SKM-1 treated with dmso at 0.1 percent for 144 hours (cell line): ENCODE measurements at regions not wholly inside any gene's neighbourhood (a gene's known extent, or its start where the extent isn't known, plus 50 kb on each side); places are given as distances from the start of the nearest gene placed in this dataset.

Experiments
- DNase-seq: peaks from one replicate; lab custom pipeline; 2025; ENCODE audit not compliant: unreplicated experiment; lab: John Stamatoyannopoulos, UW

DNA sequence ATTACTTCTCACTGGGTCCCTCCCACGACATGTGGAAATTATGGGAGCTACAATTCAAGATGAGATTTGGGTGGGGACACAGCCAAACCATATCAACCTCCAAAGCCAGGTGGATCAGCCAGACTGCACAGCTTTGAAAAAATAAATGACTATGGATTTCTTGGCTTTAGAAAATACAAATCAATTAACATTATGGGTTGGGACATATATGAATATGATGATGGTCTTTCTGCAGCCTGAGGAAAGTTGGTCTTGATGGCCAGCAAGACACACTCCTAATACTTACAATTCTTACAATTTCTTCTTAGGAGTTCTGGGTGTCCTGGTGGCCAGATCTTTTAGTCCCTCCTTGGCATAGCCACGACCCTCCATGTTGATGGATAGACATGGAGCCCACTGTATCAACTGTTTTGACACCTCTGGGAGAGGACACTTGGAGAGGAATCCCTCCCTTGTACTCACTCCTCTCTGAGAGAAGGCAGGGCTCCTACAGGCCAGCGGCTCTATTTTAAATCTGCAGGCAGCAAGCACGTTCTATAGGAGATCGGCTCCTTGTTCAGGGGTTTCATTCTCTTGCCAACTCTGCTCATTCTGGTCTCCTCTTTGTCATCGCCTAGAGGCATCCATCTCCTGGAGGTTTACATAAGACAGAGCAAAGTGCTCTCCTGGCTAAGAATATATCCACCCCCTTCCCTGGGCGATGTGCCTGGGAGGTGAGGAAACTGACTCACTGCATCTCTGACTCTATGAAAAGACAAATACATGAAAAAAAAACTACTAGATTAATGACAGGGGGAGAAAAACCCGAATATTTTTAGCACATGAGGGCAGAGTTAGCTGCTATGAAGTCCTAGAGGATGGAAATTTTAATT is 145.9 kb downstream of the CARTPT start:
- no peak for DNase-seq

DNA sequence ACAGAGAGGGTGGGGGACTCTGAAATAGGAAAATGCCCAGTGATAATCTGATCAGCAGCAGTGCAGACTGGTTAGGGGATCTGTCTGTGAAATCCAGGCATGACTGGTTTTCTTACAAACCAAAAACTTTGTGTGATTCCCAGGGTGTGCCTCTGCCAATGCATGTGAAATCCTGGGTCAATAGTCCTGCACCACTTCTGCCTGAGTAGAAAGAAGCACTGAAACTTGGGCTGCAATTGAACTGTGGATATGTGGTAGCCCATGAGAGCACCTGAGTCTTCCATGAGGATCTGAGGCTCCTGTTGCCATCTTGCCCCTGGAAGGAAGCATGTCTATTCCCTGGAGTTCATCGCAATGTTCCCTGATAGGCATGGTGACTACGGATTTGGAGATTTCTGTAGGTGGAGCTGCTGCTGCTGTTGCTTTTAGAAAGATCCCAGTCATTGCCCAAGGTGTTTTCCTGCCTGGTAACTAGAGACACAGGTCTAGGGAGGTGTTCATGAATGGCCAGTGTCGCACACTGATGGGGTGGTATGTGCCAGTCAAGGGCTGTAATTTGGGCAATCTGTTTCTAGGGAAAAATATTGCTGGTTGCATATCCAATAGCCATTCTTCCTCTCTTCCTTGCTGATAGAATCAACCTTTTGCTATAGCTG is 146.7 kb downstream of the CARTPT start:
- DNase-seq = no peak

DNA sequence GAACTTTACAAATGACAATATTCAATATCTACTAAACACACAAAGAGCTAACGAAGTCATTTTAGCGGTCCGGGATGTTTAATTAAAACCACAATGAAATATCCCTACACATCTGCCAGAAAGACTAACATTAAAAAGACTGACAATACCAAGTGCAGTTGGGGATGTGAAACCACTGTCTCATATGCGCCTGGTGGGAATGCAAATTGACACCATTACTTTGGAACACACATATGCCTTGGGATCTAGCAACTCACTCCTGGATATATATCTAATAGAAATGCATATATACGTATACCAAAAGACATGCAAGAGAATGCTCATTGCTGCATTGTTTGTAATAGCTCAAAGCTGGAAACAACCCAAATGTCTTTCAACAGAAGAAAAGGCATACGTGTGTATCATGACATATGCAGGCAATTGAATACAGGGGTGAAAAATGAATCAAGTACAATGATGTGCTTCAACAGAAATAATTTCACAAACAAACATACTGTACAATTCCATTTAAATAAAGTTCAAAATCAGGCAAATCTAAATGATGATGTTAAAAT is 153.3 kb downstream of the CARTPT start:
- no peak for DNase-seq

DNA sequence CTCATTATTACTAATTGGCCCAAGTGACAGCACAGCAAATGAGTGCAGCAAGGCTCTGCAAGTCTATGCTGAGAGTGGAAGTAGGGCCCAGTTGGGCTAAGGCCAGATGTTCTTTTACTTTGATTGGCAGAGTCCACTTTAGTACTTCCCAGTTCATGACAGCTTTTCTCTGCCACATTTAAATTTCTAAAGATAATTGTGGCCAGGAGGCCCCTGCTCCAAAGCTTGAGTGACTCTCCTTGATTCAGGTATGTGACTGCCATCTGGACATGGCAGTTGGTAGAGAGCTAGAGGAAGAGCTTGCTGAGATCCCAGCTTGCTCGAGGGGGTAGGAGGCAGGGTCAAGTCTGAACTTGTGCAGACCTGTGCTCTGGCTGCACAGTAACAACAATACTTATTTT is 154.1 kb downstream of the CARTPT start:
- no peak for DNase-seq

DNA sequence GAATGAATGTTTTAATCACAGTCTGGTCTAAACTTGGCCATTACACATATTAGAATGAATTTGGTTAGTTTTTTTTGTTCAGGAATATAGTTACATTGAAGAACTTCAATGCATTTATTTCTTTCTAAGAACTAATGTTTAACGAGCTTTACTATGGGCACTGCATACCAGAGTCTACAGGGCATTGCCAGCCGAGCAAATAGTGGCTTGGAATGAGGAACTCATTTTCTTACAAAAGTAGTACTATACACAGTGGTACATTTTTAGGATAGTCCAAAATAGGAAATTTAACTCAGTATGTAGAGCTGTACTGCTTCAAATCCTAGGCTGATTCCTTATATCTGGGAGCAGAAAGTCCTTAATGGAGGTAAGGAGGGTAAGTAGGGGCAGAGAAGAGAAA is 155.4 kb downstream of the CARTPT start:
- no peak for DNase-seq

DNA sequence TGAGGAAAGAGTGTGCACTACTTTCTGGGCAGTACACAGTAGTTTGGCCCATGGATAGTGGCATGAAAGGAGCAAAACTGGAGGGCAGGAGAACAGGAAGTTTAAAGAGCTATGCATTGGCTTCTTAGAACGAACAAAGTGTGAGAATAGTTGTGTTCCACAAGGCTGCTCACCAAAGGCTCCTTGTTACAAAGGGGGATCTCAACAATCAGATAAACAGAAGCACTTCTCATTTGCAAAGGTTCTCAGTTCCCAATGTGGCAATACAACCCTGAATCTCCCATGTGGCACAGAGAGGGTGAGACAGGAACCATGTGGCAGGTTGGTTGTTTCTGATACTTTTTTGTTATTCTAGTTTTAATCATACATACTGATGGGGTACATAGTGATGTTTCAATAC is 158.4 kb downstream of the CARTPT start:
- no peak for DNase-seq

DNA sequence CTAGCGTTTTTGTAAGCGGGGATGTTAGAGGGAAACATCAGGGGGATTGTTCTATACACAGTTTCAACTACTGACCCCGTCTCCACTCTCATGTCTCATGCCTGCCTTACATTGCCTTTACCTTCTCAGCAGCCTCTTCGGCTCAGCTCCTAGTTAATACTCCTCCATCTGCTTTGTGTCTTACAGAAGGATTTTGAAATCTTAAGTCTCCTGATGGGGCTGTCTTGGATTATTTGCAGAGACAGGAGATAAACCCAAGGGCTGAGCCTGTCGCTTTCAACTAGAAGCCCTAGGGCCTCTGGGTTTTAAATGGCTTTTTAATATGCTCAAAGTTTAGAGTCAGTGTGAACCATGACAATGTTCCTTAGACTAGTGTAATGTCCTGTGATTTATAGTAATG is 161.5 kb downstream of the CARTPT start:
- no peak for DNase-seq

DNA sequence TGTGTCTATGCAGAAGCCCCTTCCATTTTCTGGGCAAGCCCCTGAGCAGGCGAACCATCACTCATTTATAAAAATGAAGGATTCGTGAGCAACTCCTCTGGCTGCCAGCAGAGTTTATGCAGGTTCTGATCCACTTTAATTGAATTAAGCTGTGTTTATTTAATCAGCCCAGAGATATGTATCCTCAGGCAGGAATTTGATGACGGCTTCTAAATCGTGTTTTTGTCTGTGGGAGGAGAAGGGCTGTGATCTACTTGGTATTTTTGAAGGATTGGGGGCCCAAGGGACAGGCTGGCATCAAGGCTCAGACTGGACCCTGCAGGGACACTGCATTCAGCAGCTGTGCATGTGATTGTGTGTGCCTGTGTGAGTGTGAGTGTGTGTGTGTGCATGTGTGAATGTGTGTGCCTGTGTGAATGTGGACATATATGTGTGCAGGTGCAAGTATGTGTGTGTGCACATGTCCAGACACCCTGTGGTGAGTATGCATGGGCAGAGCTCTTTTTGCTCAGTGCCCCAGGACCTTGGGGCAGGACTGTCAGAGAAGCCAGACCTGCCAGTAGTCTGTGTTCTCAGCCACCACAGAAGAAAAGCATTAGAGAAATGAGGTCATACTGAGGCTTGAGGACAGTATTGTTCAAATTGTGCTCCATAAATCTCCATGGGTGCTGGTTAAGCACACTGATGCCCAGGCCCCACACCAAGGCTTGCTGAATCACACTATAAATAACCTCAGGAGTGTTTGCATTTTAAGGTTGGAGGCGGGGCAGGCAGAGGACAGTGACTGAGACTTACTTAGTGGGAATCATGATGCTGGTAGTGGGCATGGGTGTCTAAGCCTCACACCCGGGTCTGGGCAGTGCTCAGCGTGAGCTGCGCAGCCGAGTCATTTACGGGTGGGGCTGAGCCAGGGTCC is 164.0 kb downstream of the CARTPT start:
- no peak for DNase-seq

DNA sequence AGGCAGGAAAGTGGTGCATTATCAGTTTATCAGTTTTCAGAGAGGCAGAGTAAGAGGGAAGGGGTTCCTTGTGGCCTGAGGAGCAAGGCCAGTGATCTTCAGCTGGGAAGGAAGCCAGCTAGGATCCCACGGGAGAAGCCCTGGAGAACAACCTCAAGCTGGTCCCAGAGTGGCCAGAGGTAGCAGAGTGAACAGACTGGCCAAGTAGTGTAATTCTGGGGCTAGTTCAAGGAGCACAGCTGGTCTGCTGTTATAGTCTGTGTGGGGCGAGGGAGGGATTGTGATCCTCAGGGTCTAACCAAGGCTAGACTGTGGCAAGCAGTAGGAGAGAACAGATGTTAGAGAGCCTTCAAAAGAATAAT is 164.6 kb downstream of the CARTPT start:
- no peak for DNase-seq

DNA sequence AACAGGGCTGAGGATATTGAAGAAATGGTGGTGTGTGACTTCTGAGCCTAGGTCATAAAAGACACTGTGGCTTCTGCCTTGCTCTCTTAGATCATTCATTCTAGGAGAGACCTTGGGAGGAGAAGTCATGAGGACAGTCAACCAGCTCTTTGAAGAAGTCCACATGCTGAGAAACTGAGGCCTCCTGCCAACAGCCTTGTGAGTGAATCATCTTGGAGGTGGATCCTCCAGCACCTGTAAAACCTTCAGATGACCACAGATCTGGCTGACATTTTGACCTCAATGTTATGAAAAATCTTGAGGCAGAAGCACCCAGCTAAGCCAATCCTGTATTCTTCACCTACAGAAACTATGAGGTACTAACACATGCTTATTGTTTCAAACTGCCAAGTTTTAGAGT is 165.9 kb downstream of the CARTPT start:
- DNase-seq = no peak

DNA sequence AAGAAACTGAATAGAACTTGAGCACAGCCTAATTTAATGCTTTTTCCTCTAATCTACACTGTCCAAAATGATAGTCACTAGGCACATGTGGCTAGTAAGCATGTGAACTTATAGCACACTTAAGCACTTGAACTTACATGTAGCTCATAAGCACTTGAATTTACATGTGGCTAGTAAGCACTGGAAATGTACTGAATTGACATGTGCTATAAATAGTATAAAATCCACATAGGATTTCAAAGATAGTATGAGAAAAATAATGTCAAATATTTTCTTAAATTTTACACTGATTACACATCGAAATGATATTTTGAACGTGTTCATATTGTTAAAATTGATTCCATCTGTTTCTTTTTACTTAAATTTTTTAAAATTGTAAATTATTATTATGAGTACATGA is 167.3 kb downstream of the CARTPT start:
- DNase-seq = no peak

DNA sequence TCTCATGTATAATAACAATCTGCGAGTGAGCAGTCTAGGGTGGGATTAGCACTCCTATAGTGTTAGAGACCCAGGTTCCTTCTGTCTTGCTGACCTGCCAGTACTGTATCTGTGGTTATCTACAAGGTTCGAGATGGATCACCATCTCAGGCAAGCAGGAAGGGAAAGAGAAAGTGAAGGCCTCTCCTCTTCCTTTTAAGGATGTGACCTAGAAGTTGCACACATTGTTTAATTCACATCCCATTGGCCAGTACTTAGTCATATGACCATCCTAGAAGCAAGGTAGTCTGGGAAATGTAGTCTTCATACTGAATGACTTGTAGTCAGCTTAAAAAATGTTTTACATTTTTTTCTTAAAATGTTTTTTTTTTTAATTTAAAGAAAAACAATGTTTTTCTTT is 168.6 kb downstream of the CARTPT start:
- peak; percentile 43 for DNase-seq

DNA sequence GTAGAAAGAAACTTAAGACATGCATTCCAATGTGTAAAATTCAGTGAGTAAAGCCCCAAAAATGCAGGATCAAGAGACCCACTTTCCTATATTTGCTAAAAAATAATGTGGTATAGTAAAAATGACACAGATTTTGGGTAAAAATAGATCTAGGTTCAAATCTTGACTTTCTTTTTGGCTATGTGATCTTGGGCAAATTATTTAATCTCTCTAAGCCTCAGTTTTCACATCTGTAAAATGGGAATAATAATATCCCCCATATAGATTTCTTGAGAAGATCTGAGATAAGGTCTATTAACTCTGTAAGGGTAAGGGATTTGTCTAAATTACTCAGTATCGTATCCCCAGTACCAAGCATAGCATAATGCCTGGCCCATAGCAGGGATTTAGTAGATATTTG is 172.3 kb downstream of the CARTPT start:
- no peak for DNase-seq

DNA sequence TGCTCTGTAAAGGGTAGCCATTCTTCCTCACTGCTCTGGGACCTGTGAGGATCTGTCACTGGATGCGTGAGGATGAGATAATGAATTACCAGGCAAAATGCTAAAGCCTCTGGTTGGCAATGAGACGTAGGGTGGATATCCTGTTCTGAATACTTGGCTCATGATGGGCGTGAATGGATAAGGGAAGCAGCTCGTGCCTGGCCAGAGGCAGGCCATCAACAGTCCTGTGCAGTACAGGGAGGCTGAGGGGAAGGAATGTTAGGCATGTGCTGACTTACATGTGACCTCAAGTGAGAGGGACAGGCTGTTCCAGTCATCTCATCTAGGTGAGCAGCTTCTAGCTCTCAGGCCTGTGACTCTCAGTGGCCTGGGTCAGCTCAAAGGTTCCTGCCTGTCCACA is 172.8 kb downstream of the CARTPT start:
- no peak for DNase-seq

DNA sequence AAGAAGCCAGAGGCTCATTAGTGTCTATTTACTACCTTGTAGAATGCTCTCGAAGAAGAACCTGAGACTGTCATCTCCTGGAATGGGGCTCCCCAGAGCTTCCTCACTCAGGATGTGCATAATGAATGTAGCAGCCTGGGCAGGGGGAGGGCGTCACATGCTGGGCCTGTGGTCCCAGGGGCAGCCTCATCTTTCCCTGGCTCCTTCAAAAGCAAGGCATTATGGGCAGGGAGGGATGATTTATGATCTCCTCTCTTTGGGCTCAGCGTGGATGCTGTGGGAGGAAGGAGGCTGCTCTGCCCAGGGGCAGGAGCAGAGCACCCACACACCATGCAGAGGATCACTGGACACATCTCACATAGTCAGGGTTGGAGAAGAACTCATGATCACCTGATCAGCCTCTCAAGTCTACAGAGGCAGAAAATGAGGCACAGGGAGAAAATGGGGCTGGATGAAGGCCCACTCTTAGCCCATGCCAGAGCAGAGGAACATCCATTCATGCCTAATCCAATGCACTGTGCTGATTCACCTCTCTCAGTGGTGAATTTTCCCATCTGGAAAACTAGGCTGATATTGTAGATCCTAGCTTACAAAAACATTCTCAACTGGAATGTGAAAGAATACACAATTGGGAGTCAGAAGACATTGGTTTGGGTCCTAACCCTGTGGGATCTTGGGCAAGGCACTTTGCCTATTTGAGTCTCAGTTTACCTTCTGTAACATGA is 173.7 kb downstream of the CARTPT start:
- no peak for DNase-seq

DNA sequence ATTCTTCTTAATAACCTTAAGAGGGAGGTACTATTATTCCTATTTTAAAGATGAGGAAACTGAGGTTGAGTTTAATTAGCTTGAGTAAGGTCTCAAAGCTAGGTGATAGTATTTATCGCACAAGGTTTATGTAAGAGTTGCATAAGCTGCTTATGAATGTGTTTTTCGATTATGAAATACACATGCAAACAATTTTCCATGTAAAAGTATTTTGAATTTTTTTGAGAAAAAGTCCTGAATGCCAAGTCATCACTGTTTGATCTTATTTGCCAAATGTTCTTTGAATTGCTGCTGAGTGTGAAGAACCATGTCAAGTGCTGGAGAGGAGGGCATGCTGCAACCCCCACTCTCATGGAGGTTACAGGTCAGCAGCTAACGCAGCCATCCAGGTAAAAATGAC is 174.4 kb downstream of the CARTPT start:
- DNase-seq = no peak

DNA sequence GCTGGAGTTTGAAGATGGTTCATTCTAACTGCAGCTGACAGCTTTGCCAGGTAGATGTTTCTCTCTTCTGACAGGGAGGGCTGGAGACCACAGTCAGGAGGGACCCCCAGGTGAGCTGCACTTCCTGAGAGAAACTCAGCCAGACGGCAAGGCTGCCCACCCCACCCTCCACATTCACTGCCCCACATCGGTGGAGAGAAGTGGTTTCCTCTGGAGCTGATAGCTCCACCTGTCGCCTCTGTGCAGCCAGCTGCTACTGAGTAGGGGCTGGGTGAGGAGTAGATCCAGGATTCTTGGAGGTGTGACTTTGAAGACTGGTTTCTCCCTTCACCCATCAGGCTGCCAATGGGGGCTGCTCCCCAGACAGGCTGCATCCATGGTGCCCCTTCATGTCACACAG is 175.0 kb downstream of the CARTPT start:
- DNase-seq = no peak

DNA sequence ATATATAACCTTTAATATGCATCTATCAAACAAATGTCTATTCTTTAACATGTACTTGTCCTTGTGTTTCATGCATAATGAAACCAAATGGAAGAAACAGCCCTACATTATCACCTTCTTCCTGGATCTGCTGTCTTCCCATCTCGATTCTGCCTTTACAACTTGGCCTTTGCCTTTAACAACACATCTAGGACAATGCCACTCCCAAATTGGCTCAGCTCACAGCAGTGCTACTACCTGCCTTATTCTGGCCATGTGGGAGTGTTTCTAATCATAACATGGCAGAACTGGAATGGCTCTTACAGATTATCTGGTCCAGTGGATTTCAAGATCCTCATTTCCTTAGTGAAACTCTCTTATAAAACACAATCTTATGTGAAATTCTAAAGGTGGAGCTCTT is 176.5 kb downstream of the CARTPT start:
- DNase-seq = no peak

DNA sequence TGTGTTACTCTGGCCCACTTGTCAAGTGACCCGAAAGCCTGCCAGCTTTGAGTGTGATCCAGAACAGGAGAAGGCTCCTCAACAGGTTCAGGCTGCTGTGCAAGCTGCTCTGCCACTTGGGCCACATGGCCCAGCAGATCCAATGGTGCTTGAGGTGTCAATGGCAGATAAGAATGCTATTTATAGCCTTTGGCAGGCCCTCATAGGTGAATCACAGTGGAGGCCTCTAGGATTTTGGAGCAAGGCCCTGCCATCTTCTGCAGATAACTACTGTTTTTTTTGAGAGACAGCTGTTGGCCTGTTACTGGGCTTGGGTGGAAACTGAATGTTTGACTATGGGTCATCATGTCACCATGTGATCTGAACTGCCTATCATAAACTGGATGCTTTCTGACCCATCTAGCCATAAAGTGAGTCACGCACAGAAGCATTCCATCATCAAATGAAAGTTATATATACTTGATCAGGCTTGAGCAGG is 180.8 kb downstream of the CARTPT start:
- no peak for DNase-seq

DNA sequence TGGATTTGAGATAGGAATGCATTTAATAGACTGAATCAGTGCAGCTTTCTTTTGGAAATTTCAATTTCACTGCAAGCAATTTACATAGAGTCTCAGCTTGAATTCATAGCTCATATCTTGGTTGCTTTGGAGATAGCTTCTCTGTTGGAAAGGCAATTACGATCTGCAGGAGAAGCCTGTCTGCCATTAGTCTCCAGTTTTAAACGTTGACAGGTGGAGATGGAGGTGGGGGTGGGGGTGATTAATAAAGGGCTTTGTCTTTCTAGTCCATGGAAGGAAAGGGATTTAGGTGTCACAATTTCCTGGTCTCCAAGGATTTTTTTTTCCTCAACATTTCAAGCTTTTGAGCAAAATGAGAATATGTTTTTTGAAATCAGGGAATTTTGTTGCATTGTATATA is 184.7 kb downstream of the CARTPT start:
- DNase-seq = no peak

DNA sequence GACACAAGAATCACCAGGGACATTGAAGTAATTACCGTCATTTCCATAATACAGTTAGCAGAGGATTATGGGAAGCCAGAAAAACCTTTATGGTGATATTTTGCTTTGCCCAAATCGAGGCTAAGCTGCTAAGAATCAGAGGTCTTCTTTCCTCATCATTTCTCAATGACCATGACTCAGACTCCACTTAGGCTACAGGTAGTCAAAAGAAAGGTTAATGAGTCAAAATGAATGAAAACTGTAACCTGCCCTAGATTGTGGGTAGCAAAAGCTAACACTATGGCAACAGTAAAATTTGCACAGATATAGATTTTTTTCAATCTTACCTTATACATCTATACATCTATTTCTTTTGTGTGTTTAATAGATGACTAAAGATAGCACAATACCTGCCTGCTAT is 185.8 kb downstream of the CARTPT start:
- no peak for DNase-seq
